GM23248 (cell line): ENCODE measurements at regions not wholly inside any gene's neighbourhood (a gene's known extent, or its start where the extent isn't known, plus 50 kb on each side); places are given as distances from the start of the nearest gene placed in this dataset.

Source experiments
- EZH2 ChIP-seq: fragments of 200-600 bp; sonication (generic); IDR thresholded peaks from 2 replicates; pipeline ENCODE4 v1.6.1; 2018; ENCODE audit warnings: antibody characterized with exemption, mild to moderate bottlenecking; ENCODE audit not compliant: insufficient read depth, poor library complexity, severe bottlenecking
- EZH2phosphoT487 ChIP-seq: fragments of 200-600 bp; sonication (generic); IDR thresholded peaks from 2 replicates; pipeline ENCODE4 v1.6.1; 2018; ENCODE audit warnings: antibody characterized with exemption, moderate library complexity, mild to moderate bottlenecking, low read depth; ENCODE audit not compliant: insufficient read depth

DNA sequence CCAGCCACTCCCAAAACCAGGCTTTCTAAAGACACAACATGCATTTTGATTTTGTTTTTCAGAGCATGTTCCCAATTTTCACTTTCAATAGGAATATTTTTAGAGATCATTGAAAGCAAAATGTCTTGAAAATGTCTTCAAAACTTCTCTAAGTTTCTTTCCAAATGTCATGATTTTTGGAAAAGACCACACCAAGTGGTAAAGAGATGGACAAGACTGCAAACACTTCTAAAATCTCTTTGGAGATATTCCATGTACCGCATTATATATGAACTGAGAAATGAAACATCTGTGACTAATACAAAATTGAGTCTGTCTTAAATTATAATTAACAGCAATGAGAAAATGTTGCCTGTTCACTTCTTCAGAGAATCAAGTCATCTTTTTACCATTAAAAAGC, 418.0 kb upstream of the PKN2 start:
- TF ChIP-seq EZH2phosphoT487 (no peak), EZH2 (no peak)
